Fibroblast of mammary gland (primary cell): ENCODE measurements at regions not wholly inside any gene's neighbourhood (a gene's known extent, or its start where the extent isn't known, plus 50 kb on each side); places are given as distances from the start of the nearest gene placed in this dataset.
"Not testable (repeated sequence)": the region's sequence is repeated elsewhere in the genome, so short reads cannot be mapped to it uniquely, and the experiment has no call there.

ENCODE experiments used
- DNase-seq: peaks from one replicate; pipeline ENCODE4 v3.0.0-alpha.2; 2010; ENCODE audit warnings: low read depth
- H3K4me3 ChIP-seq: 2 replicates; pipeline ENCODE4 v1.5.1; 2011; ENCODE audit warnings: low read depth, mild to moderate bottlenecking, low read length, moderate library complexity; ENCODE audit not compliant: control insufficient read depth
- CTCF ChIP-seq: conservative IDR thresholded peaks from 2 replicates; pipeline ENCODE4 v1.5.1; 2011; ENCODE audit warnings: low read depth, low read length, inconsistent platforms; ENCODE audit not compliant: control insufficient read depth, insufficient read depth

GRCh38 chr5:111967463-111967862 is 210.5 kb upstream of the NREP start:
- DNase-seq: no peak
- H3K4me3 ChIP-seq: no peak overlapping the region
- no peak for TF ChIP-seq CTCF

GRCh38 chr5:111966290-111966689 is 209.3 kb upstream of the NREP start:
- no peak for TF ChIP-seq CTCF
- no peak for DNase-seq
- H3K4me3 ChIP-seq: no peak overlapping the region

GRCh38 chr5:111963555-111963954 is 206.6 kb upstream of the NREP start:
- H3K4me3 ChIP-seq: no peak overlapping the region
- no peak for DNase-seq
- no peak for TF ChIP-seq CTCF

- H3K4me3 ChIP-seq: no peak overlapping the region
- DNase-seq: no peak
- no peak for TF ChIP-seq CTCF
These were observed 205.9 kb upstream of the NREP start for GRCh38 chr5:111962906-111963305.

GRCh38 chr5:111961862-111962261 is 204.9 kb upstream of the NREP start:
- DNase-seq: peak; percentile 52
- no peak for TF ChIP-seq CTCF
- H3K4me3 ChIP-seq: no peak overlapping the region

- peak; percentile 70 for DNase-seq
- no peak for TF ChIP-seq CTCF
- no peak overlapping the region for H3K4me3 ChIP-seq
These were observed 203.7 kb upstream of the NREP start for GRCh38 chr5:111960476-111961215.

- H3K4me3 ChIP-seq: no peak overlapping the region
- DNase-seq: no peak
- no peak for TF ChIP-seq CTCF
These were observed 201.9 kb upstream of the NREP start for GRCh38 chr5:111958851-111959250.

- DNase-seq, H3K4me3 ChIP-seq: not testable (repeated sequence)
These were observed 199.8 kb upstream of the NREP start for GRCh38 chr5:111956765-111957164.
